ENCODE measurements at regions not wholly inside any gene's neighbourhood (a gene's known extent, or its start where the extent isn't known, plus 50 kb on each side); places are given as distances from the start of the nearest gene placed in this dataset.

DNA sequence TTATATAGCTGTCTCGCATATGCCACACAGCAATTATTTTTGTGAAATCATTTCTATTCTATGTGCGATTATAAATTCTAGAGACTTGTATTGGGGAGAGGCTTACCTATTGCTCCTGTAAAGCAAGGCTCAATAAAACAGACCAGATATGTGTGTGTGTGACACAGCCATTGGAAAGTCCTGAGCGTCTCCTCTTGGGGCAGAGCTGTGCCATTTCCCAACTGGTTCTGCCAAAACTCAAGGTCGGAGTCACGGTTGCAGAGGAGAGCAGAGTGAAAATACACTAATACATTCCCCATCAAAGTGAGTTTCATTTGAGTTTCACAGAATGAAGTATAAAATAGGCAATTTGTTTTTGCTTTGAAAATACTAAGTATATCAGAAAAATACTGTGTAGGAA lies 567.4 kb upstream of the FZD8 start:
- Histone ChIP-seq H3K9ac (ENCODE audit: low read depth in 1 of 2, low read length in 2 of 2) (no peak overlapping the region), H3K36me3 (ENCODE audit: control insufficient read depth in 1 of 2, insufficient read depth in 2 of 2, low read length in 2 of 2) (no peaks in the 10 kb centered on the region), H3K4me3 (ENCODE audit: low read depth in 1 of 2, low read length in 2 of 2) (no peak overlapping the region), H3K27me3 (ENCODE audit: control insufficient read depth in 1 of 2, insufficient read depth in 2 of 2, low read length in 2 of 2) (no peaks in the 10 kb centered on the region), H3K4me1 (ENCODE audit: control insufficient read depth in 1 of 2, insufficient read depth in 2 of 2, low read length in 2 of 2) (no peaks in the 10 kb centered on the region), H3K9me3 (ENCODE audit: control insufficient read depth in 1 of 2, low read length in 2 of 2) (no peaks in the 10 kb centered on the region), H3K27ac (ENCODE audit: low read depth, low read length) (no peak overlapping the region)

DNA sequence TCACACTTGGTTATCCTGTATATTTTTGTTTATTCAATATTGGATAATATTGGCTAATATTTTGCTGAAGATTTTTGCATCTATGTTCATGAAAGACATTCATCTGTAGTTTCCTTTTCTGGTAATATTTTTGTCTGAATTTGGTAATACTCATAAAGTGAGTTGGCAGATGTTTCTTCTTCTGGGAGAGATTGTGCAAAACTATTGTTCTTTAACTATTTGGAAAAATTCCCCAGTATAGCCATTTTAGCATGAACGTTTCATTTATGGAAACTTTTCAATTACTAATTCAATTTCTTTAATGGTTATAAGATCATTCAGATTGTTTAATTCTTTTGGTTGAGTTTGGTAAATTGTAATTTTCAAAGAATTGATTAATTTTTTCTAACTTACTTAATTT lies 560.8 kb upstream of the FZD8 start:
- Histone ChIP-seq H3K27ac (ENCODE audit: low read depth, low read length) (no peak overlapping the region), H3K9me3 (ENCODE audit: control insufficient read depth in 1 of 2, low read length in 2 of 2) (peaks cover 0 to 2% of the 10 kb centered on the region in 2 donors), H3K27me3 (ENCODE audit: control insufficient read depth in 1 of 2, insufficient read depth in 2 of 2, low read length in 2 of 2) (no peaks in the 10 kb centered on the region), H3K36me3 (ENCODE audit: control insufficient read depth in 1 of 2, insufficient read depth in 2 of 2, low read length in 2 of 2) (no peaks in the 10 kb centered on the region), H3K4me1 (ENCODE audit: control insufficient read depth in 1 of 2, insufficient read depth in 2 of 2, low read length in 2 of 2) (no peaks in the 10 kb centered on the region), H3K4me3 (ENCODE audit: low read depth in 1 of 2, low read length in 2 of 2) (no peak overlapping the region), H3K9ac (ENCODE audit: low read depth in 1 of 2, low read length in 2 of 2) (no peak overlapping the region)

DNA sequence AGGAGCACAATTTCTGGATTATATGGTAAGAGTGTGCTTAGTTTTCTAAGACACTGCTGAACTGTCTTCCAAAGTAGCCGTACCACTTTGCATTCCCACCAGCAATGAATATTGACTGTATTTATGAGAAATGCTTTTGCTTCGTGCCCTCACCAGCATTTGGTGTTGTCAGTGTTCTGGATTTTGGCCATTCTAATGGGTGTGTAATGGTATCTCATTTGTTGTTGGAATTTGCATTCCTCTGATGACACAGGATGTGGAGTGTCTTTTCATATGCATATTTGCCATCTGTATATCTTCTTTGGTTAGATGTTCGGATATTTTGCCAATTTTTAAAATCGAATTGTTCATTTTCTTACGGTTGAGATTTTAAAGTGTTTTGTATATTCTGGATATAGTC lies 558.5 kb upstream of the FZD8 start:
- no peaks in the 10 kb centered on the region for H3K36me3 ChIP-seq (ENCODE audit: control insufficient read depth in 1 of 2, insufficient read depth in 2 of 2, low read length in 2 of 2)
- H3K9ac ChIP-seq (ENCODE audit: low read depth in 1 of 2, low read length in 2 of 2): no peak overlapping the region
- peaks cover 3% of the 10 kb centered on the region in 2 donors for H3K9me3 ChIP-seq (ENCODE audit: control insufficient read depth in 1 of 2, low read length in 2 of 2)
- H3K4me3 ChIP-seq (ENCODE audit: low read depth in 1 of 2, low read length in 2 of 2): no peak overlapping the region
- H3K27ac ChIP-seq (ENCODE audit: low read depth, low read length): no peak overlapping the region
- no peaks in the 10 kb centered on the region for H3K4me1 ChIP-seq (ENCODE audit: control insufficient read depth in 1 of 2, insufficient read depth in 2 of 2, low read length in 2 of 2)
- no peaks in the 10 kb centered on the region for H3K27me3 ChIP-seq (ENCODE audit: control insufficient read depth in 1 of 2, insufficient read depth in 2 of 2, low read length in 2 of 2)

DNA sequence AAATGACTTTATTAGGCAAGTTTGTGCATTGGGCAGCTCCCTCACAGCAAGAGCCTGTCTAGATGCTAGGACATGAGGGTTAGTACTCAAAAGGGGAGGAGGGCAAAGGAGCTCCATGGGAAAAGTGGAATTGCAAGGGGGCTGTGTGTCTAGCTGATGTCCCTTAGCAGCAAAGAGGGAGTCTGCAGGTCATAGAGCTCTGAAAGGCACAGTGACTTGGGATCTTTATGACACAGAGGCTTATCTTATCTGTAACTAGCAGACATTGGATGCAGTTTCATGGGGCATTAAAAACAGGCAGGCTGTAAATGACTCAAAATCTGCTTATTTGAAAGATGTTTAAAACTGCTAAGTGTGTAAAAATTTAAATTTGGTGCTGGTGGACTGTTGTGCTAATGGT lies 556.2 kb upstream of the FZD8 start:
- Histone ChIP-seq H3K36me3 (ENCODE audit: control insufficient read depth in 1 of 2, insufficient read depth in 2 of 2, low read length in 2 of 2) (no peaks in the 10 kb centered on the region), H3K9me3 (ENCODE audit: control insufficient read depth in 1 of 2, low read length in 2 of 2) (peaks cover 3 to 6% of the 10 kb centered on the region in 2 donors), H3K27me3 (ENCODE audit: control insufficient read depth in 1 of 2, insufficient read depth in 2 of 2, low read length in 2 of 2) (no peaks in the 10 kb centered on the region)

DNA sequence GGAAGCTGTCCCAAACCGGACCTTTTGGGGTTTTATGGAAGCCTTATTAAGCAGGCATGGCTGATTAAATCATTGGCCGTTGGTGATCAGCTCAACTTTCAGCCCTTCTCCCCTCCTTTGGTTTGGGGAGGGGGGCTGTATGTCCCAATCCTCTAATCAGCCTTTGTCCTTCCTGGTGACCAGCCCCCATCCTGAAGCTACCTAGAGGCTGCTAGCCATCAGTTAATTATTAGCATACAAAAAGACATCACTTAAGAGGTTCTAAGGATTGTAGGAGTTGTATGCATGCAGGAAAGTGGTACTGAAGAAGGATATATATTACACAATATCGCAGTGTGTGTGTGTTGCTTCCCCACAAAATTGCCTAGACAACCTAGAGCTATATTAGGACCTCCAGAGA lies 553.3 kb upstream of the FZD8 start:
- Histone ChIP-seq H3K4me1 (ENCODE audit: control insufficient read depth in 1 of 2, insufficient read depth in 2 of 2, low read length in 2 of 2) (no peaks in the 10 kb centered on the region), H3K27me3 (ENCODE audit: control insufficient read depth in 1 of 2, insufficient read depth in 2 of 2, low read length in 2 of 2) (no peaks in the 10 kb centered on the region), H3K36me3 (ENCODE audit: control insufficient read depth in 1 of 2, insufficient read depth in 2 of 2, low read length in 2 of 2) (no peaks in the 10 kb centered on the region), H3K27ac (ENCODE audit: low read depth, low read length) (no peak overlapping the region), H3K4me3 (ENCODE audit: low read depth in 1 of 2, low read length in 2 of 2) (no peak overlapping the region), H3K9ac (ENCODE audit: low read depth in 1 of 2, low read length in 2 of 2) (no peak overlapping the region), H3K9me3 (ENCODE audit: control insufficient read depth in 1 of 2, low read length in 2 of 2) (peaks cover 11 to 13% of the 10 kb centered on the region in 2 donors)

More for the DNA sequence above, 556.2 kb upstream of the FZD8 start:
- no peak overlapping the region for H3K4me3 ChIP-seq (ENCODE audit: low read depth in 1 of 2, low read length in 2 of 2)
- H3K27ac ChIP-seq (ENCODE audit: low read depth, low read length): no peak overlapping the region
- H3K9ac ChIP-seq (ENCODE audit: low read depth in 1 of 2, low read length in 2 of 2): no peak overlapping the region
- H3K4me1 ChIP-seq (ENCODE audit: control insufficient read depth in 1 of 2, insufficient read depth in 2 of 2, low read length in 2 of 2): no peaks in the 10 kb centered on the region

DNA sequence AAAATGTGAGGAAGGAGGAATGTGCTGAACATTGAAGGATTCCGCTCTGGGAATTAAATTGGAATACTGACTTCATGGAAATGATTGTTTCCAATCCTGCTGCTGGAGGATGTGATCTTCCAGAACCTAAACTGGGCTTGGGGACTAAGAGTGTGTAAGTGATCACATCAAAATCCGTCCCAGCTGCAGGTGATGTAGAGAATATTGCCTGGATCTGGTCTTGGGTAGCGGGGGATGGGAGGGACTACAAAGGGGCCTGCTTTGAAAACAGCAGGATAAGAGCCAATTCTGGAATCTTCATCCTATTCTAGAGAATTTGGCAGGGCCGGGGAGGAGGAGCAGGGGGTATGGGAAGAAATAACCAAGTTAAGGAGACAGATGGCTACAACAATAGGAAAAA lies 552.2 kb upstream of the FZD8 start:
- H3K27me3 ChIP-seq (ENCODE audit: control insufficient read depth in 1 of 2, insufficient read depth in 2 of 2, low read length in 2 of 2): no peaks in the 10 kb centered on the region
- H3K4me3 ChIP-seq (ENCODE audit: low read depth in 1 of 2, low read length in 2 of 2): no peak overlapping the region
- no peaks in the 10 kb centered on the region for H3K4me1 ChIP-seq (ENCODE audit: control insufficient read depth in 1 of 2, insufficient read depth in 2 of 2, low read length in 2 of 2)
- no peak overlapping the region for H3K9ac ChIP-seq (ENCODE audit: low read depth in 1 of 2, low read length in 2 of 2)
- H3K27ac ChIP-seq (ENCODE audit: low read depth, low read length): no peak overlapping the region
- H3K9me3 ChIP-seq (ENCODE audit: control insufficient read depth in 1 of 2, low read length in 2 of 2): peaks cover 13 to 15% of the 10 kb centered on the region in 2 donors
- no peaks in the 10 kb centered on the region for H3K36me3 ChIP-seq (ENCODE audit: control insufficient read depth in 1 of 2, insufficient read depth in 2 of 2, low read length in 2 of 2)

DNA sequence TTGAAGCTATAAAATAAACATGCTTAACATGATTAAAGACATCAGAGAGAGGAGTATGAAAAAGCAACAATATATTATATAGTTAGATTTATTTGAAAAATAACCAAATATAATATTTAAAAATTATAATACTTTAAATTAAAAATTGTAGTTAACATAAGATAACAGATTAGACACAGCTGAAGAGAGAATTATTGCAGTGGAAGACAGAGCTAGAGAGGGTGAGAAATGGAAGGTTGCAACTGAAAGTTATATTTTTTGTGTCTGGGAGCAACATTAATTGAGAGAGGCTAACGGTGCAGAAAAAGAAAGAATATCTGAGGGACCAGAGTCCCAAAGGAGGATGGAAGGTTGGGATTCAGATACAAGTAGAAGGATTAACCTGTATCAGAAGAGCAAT lies 548.9 kb upstream of the FZD8 start:
- H3K36me3 ChIP-seq (ENCODE audit: control insufficient read depth in 1 of 2, insufficient read depth in 2 of 2, low read length in 2 of 2): no peaks in the 10 kb centered on the region
- H3K27me3 ChIP-seq (ENCODE audit: control insufficient read depth in 1 of 2, insufficient read depth in 2 of 2, low read length in 2 of 2): no peaks in the 10 kb centered on the region
- no peak overlapping the region for H3K27ac ChIP-seq (ENCODE audit: low read depth, low read length)
- no peak overlapping the region for H3K4me3 ChIP-seq (ENCODE audit: low read depth in 1 of 2, low read length in 2 of 2)
- H3K9me3 ChIP-seq (ENCODE audit: control insufficient read depth in 1 of 2, low read length in 2 of 2): peaks cover 10 to 14% of the 10 kb centered on the region in 2 donors
- H3K4me1 ChIP-seq (ENCODE audit: control insufficient read depth in 1 of 2, insufficient read depth in 2 of 2, low read length in 2 of 2): no peaks in the 10 kb centered on the region
- no peak overlapping the region for H3K9ac ChIP-seq (ENCODE audit: low read depth in 1 of 2, low read length in 2 of 2)

DNA sequence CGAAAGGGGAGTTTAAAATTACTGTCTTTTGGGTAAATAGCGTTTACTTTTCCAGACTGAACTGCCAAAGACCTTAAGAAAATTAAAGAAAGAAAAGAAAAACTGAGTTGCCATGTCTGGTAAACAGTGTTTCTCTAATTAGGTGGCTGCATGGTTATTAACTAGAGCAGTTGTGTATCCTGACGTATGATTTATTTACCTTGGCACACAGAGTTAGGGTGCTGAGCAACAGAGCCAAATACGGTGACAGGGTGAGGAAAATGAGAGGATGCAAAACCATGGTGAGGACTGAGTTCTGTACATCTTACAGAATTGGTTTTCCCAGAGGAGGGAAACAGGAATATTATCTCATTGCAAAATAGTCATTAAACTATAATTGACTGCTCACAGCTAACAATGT lies 546.4 kb upstream of the FZD8 start:
- Histone ChIP-seq H3K9ac (ENCODE audit: low read depth in 1 of 2, low read length in 2 of 2) (no peak overlapping the region), H3K27ac (ENCODE audit: low read depth, low read length) (no peak overlapping the region), H3K9me3 (ENCODE audit: control insufficient read depth in 1 of 2, low read length in 2 of 2) (peaks cover 15 to 23% of the 10 kb centered on the region in 2 donors), H3K4me3 (ENCODE audit: low read depth in 1 of 2, low read length in 2 of 2) (no peak overlapping the region), H3K36me3 (ENCODE audit: control insufficient read depth in 1 of 2, insufficient read depth in 2 of 2, low read length in 2 of 2) (no peaks in the 10 kb centered on the region), H3K27me3 (ENCODE audit: control insufficient read depth in 1 of 2, insufficient read depth in 2 of 2, low read length in 2 of 2) (no peaks in the 10 kb centered on the region), H3K4me1 (ENCODE audit: control insufficient read depth in 1 of 2, insufficient read depth in 2 of 2, low read length in 2 of 2) (no peaks in the 10 kb centered on the region)

DNA sequence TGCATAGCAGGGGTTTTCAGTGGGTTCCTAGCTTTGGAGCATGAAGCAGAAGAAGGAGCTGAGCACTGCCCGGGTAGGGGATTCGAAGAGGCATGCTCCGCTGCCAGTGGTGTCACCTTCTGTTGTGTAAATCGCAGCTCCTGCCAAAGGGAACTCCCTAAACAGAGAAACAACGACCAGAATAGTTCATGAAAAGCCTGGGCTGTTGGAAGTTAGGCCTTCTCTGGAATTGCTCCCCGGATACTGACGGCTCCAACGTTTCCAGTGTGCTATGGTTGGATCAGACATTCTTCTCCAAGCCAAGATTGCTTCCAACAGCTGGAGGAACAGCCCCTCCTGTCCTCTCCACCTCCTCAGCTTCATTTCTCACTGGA lies 546.0 kb upstream of the FZD8 start:
- no peaks in the 10 kb centered on the region for H3K4me1 ChIP-seq (ENCODE audit: control insufficient read depth in 1 of 2, insufficient read depth in 2 of 2, low read length in 2 of 2)
- H3K36me3 ChIP-seq (ENCODE audit: control insufficient read depth in 1 of 2, insufficient read depth in 2 of 2, low read length in 2 of 2): no peaks in the 10 kb centered on the region
- peaks cover 17 to 23% of the 10 kb centered on the region in 2 donors for H3K9me3 ChIP-seq (ENCODE audit: control insufficient read depth in 1 of 2, low read length in 2 of 2)
- H3K4me3 ChIP-seq (ENCODE audit: low read depth in 1 of 2, low read length in 2 of 2): no peak overlapping the region
- no peak overlapping the region for H3K27ac ChIP-seq (ENCODE audit: low read depth, low read length)
- H3K27me3 ChIP-seq (ENCODE audit: control insufficient read depth in 1 of 2, insufficient read depth in 2 of 2, low read length in 2 of 2): no peaks in the 10 kb centered on the region
- H3K9ac ChIP-seq (ENCODE audit: low read depth in 1 of 2, low read length in 2 of 2): no peak overlapping the region

DNA sequence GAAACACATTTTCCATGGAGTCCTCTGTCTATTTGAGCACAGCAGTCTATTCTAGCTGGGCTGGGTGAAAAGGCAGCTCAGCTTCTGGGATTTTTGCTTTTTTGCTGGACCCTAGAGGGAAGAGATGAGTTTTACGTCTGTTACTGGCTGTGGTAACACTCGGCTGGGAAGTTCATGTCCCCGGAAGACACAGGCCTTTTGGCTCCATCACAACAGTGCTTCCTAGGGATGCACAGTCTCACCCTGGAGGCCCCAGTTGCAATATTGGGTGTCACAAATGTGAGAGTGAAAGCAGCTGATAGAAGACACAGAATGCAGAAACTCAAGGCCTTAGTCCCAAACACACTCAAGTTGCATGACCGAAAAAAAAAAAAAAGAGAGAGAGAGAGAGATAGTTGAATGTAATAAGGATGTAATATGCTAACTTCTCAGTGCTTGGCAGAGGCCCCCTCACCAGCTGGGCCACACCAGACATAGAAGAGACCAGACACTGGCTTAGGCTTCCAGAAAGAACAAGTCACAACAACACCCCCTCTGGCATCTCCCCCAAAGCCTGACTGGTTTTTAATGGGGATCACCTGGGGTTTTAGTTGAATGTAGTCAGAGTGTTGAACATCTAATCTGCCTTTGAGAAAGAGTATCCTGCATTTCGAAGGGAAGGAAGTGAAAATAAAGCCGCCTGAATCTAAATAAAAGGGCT lies 545.4 kb upstream of the FZD8 start:
- no peaks in the 10 kb centered on the region for H3K27me3 ChIP-seq (ENCODE audit: control insufficient read depth in 1 of 2, insufficient read depth in 2 of 2, low read length in 2 of 2)
- H3K27ac ChIP-seq (ENCODE audit: low read depth, low read length): no peak overlapping the region
- H3K4me3 ChIP-seq (ENCODE audit: low read depth in 1 of 2, low read length in 2 of 2): no peak overlapping the region
- H3K9me3 ChIP-seq (ENCODE audit: control insufficient read depth in 1 of 2, low read length in 2 of 2): peaks cover 17 to 20% of the 10 kb centered on the region in 2 donors
- no peaks in the 10 kb centered on the region for H3K36me3 ChIP-seq (ENCODE audit: control insufficient read depth in 1 of 2, insufficient read depth in 2 of 2, low read length in 2 of 2)
- H3K9ac ChIP-seq (ENCODE audit: low read depth in 1 of 2, low read length in 2 of 2): no peak overlapping the region
- H3K4me1 ChIP-seq (ENCODE audit: control insufficient read depth in 1 of 2, insufficient read depth in 2 of 2, low read length in 2 of 2): no peaks in the 10 kb centered on the region

DNA sequence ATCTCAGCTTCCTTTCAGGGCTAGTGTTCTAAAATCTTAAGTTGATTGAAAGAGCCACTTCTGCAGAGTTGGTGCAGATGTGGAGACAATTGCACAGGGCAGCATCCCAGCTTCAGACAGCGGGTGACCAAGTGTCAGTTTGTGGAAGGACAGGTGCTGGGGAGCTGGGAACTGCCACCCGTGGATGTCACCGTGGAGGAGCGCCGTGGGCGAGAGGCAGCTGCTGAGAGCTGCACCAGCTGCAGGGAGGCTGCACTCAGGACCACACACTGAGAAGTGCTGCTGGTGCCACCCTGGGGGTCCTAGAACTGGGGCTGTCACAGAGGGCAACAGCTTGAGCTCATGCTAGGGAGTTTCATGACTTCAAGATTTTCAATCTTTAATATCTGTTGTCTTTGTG lies 543.0 kb upstream of the FZD8 start:
- no peak overlapping the region for H3K4me3 ChIP-seq (ENCODE audit: low read depth in 1 of 2, low read length in 2 of 2)
- H3K36me3 ChIP-seq (ENCODE audit: control insufficient read depth in 1 of 2, insufficient read depth in 2 of 2, low read length in 2 of 2): no peaks in the 10 kb centered on the region
- no peak overlapping the region for H3K27ac ChIP-seq (ENCODE audit: low read depth, low read length)
- no peaks in the 10 kb centered on the region for H3K4me1 ChIP-seq (ENCODE audit: control insufficient read depth in 1 of 2, insufficient read depth in 2 of 2, low read length in 2 of 2)
- no peaks in the 10 kb centered on the region for H3K27me3 ChIP-seq (ENCODE audit: control insufficient read depth in 1 of 2, insufficient read depth in 2 of 2, low read length in 2 of 2)
- peaks cover 10 to 14% of the 10 kb centered on the region in 2 donors for H3K9me3 ChIP-seq (ENCODE audit: control insufficient read depth in 1 of 2, low read length in 2 of 2)
- no peak overlapping the region for H3K9ac ChIP-seq (ENCODE audit: low read depth in 1 of 2, low read length in 2 of 2)
